ENCODE measurements at regions not wholly inside any gene's neighbourhood (a gene's known extent, or its start where the extent isn't known, plus 50 kb on each side); places are given as distances from the start of the nearest gene placed in this dataset.

DNA sequence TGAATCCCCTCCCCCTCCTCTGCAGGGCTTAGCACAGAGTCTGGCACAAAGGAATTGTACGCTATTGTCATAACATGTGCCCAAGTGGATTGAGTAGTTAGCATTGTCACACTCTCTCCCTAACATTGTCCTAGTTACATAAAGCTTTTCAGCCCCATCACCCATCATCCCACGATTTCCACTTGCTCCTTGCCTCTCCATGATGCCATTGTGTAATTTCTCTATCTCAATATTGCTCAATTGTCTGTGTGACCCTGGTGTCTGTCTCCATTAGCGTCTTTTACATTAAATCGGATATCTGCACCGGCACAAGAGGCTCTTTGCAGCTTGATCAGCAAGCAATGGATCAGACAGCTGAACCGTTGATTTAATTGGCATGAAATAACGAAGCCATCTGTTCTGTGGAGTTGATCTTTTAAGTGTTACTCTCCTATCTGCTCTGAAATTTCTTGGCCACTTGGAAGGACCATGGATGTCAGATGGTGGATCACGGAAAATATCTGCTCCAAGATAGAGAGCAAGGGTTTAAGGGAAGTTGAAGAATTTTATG, 77.0 kb upstream of the HS3ST4 start:
- TF ChIP-seq POLR2A (IDR thresholded peaks at IDR 0.05; ENCODE audit: low read depth), result no peak
- TF ChIP-seq, protein P1, sequence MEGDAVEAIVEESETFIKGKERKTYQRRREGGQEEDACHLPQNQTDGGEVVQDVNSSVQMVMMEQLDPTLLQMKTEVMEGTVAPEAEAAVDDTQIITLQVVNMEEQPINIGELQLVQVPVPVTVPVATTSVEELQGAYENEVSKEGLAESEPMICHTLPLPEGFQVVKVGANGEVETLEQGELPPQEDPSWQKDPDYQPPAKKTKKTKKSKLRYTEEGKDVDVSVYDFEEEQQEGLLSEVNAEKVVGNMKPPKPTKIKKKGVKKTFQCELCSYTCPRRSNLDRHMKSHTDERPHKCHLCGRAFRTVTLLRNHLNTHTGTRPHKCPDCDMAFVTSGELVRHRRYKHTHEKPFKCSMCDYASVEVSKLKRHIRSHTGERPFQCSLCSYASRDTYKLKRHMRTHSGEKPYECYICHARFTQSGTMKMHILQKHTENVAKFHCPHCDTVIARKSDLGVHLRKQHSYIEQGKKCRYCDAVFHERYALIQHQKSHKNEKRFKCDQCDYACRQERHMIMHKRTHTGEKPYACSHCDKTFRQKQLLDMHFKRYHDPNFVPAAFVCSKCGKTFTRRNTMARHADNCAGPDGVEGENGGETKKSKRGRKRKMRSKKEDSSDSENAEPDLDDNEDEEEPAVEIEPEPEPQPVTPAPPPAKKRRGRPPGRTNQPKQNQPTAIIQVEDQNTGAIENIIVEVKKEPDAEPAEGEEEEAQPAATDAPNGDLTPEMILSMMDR (IDR thresholded peaks at IDR 0.05), result no peak
